ENCODE measurements at regions not wholly inside any gene's neighbourhood (a gene's known extent, or its start where the extent isn't known, plus 50 kb on each side); places are given as distances from the start of the nearest gene placed in this dataset.
A peak's percentile ranks its signal among the peaks of the same experiment; 100 is the strongest.
"Not testable (repeated sequence)": the region's sequence is repeated elsewhere in the genome, so short reads cannot be mapped to it uniquely, and the experiment has no call there.

DNA sequence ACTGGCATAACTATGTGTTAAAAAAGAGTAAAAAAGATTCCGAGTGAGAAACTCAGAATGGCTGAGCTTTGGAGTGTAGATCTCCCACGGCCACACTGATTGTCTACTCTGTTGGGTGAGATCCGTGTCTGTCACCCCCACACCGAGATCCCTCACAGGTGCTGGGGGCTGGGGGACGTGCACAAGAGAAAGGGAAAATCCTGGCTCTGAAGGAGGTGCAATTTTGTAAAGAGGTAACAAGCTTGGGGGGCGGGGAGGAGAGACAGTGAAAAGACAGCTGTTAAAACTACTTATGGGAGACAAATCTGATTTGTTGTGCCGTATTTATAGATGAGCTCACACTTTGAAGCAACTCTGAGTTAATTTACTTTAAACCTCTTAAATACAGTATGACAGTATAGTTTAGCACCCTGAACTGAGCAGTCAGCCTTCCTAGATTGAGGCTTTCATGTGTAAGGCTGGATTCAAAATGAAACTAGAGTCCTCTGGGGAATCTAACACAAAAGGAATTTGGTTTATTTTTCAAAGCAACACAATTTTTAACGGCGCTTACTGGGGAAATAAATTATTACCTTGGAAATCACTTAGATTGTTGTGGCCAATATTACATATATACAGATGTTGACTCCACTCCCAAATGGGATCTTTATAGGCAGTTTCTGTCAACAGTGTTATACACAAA is 167.4 kb upstream of the RGS6 start:
- TF ChIP-seq, protein P1, sequence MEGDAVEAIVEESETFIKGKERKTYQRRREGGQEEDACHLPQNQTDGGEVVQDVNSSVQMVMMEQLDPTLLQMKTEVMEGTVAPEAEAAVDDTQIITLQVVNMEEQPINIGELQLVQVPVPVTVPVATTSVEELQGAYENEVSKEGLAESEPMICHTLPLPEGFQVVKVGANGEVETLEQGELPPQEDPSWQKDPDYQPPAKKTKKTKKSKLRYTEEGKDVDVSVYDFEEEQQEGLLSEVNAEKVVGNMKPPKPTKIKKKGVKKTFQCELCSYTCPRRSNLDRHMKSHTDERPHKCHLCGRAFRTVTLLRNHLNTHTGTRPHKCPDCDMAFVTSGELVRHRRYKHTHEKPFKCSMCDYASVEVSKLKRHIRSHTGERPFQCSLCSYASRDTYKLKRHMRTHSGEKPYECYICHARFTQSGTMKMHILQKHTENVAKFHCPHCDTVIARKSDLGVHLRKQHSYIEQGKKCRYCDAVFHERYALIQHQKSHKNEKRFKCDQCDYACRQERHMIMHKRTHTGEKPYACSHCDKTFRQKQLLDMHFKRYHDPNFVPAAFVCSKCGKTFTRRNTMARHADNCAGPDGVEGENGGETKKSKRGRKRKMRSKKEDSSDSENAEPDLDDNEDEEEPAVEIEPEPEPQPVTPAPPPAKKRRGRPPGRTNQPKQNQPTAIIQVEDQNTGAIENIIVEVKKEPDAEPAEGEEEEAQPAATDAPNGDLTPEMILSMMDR (conservative IDR thresholded peaks at IDR 0.05; ENCODE audit: low read depth, low read length): no peak
- peak; percentile 38 for DNase-seq (ENCODE audit: low read depth)
- peak overlapping the region; percentile 29 for H3K4me3 ChIP-seq (ENCODE audit: low read depth, low read length)

DNA sequence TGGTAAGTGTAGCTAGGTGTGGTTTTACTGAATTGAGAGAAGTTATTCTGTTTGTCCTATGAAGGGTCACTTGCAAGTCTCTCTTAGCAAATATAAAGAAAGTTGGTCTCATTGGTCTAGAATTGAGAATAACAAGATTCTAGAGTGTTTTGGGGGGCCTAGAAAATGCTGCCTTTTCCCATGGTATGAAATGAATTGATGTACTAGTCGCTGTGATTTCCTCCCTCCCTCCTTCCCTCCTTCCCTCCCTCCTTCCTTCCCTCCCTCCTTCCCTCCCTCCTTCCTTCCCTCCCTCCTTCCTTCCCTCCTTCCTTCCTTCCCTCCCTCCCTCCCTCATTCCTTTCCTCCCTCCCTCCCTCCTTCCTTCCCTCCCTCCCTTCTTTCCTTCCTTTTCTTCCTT is 166.7 kb upstream of the RGS6 start:
- no peak for DNase-seq (ENCODE audit: low read depth)
- TF ChIP-seq, protein P1 (conservative IDR thresholded peaks at IDR 0.05; ENCODE audit: low read depth, low read length): no peak
- no peak overlapping the region for H3K4me3 ChIP-seq (ENCODE audit: low read depth, low read length)

DNA sequence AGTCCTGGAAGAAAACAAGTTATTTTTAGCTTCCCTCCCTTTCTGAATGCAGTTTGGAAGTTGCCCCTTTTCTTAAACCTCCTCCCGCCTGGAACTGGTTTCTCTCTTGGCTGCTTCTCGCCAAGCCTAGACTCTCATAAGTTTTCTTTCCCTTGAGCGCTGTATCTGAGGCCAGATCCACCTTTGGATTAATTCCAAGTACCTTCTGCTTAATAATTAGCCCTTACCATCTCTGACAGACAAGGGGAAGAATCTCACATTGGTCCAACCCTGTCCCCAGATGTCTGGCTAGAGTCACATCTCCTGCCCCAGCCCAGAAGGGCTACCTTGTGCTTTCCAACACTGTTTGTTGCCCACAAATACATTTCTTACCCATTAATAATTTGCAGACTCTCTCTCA is 161.8 kb upstream of the RGS6 start:
- no peak for DNase-seq (ENCODE audit: low read depth)
- H3K4me3 ChIP-seq (ENCODE audit: low read depth, low read length): no peak overlapping the region
- TF ChIP-seq, protein P1 (conservative IDR thresholded peaks at IDR 0.05; ENCODE audit: low read depth, low read length): no peak

DNA sequence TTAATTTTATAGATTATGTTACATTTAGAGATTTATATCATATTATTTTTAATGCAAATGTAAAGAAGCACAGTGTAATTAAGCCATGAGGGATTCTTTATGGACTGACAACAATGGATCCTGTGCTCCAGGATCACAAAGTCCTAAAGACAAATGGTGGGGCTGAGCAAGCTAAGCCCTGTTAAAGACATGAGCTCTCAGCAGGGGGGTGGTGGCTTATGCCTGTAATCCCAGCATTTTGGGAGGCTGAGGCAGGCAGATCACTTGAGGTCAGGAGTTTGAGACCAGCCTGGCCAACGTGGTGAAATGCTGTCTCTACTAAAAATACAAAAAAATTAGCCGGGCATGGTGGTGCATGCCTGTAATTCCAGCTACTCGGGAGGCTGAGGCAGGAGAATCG is 160.8 kb upstream of the RGS6 start:
- not testable (repeated sequence) for DNase-seq (ENCODE audit: low read depth); H3K4me3 ChIP-seq (ENCODE audit: low read depth, low read length)

DNA sequence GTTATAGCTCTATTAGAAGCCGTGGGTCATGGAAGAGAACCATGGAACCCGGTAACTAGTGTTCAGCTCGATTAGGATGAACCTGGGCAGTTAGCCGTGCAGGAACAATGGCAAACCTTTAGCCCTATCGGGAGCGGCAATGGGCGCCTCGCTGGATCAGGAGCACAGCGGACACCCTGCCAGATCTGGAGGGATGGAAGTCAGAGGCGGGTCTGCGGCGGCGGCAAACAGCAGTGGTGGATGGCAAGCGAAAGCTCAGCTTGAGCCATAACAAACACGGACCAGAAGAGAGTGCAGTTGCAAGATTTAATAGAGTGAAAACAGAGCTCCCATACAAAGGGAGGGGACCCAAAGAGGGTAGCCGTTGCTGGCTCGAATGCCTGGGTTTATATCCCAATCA is 160.2 kb upstream of the RGS6 start:
- DNase-seq (ENCODE audit: low read depth); H3K4me3 ChIP-seq (ENCODE audit: low read depth, low read length): not testable (repeated sequence)

DNA sequence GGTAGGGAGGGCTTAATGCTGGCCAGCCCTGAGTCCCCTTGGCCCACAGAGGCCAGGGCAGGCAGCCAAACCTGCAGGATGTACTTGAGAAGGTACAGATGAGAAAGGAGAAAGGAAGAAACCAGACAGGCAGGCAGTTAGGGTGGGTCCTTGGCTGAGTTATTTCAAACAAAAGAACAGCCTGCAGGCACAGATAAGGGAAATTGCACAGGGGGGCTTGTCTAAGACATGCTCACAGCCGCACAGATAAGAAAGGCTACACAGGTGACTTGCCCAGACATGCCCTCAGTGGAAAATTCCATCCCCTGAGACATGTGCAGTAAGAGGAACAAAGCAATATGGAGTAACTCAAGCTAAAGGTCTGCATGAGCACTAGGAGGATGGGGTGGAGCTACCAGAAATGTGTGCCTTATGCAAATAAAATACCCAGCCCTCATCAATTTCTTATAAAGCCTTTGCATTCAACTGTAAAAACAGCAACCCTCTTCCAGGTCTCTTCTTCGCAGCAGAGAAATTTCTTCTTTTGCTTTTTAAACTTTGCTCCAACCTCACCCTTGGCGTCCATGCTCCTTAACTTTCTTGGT is 158.2 kb upstream of the RGS6 start:
- no peak for DNase-seq (ENCODE audit: low read depth)
- TF ChIP-seq, protein P1 (conservative IDR thresholded peaks at IDR 0.05; ENCODE audit: low read depth, low read length): no peak

DNA sequence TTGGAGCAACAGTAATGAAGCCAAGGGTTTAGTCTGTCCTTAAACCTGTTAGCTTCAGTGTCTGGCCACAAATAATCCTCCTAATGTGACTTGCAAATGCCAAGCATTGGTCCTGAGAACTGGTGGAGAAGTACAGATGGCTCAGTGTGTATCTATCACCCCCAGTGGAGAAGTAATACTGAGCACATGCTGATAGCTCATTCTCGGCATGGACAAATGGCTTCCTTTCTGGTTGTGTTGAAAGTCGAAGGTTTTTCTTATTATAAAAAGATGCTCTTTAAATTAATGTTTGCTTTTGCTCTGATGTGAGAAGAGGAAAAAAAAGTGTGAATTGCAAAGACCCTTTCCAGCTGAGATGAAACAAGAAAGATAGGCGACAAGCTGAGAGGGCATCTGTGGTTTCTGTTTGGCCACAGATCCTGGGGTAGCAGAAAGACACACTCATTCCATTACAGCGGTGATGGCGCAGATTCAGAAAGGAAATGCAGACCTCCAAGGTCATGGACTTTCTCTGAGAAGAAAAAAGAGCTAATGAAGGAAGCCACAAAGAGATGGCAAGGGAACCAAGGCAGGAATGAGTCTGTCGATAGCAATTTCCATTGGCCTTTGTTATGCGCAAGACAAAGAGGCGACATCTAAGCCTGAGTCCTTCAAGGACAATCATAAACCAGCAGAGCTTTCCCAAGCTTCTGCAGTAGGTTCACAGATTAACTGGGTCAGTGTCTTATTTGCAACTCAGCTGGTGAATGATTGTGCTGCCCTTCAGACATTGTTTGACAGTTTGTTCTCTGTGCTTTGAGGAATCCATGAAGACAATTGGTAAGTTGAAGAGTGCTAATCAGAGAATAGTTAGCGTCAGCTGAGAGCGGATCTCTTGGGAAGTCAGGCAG is 155.5 kb upstream of the RGS6 start:
- TF ChIP-seq, protein P1 (conservative IDR thresholded peaks at IDR 0.05; ENCODE audit: low read depth, low read length): peak; percentile 33
- no peak overlapping the region for H3K4me3 ChIP-seq (ENCODE audit: low read depth, low read length)
- DNase-seq (ENCODE audit: low read depth): peak; percentile 60

More for the DNA sequence above, 158.2 kb upstream of the RGS6 start:
- no peak overlapping the region for H3K4me3 ChIP-seq (ENCODE audit: low read depth, low read length)

All from choroid plexus epithelial cell (primary cell).